ENCODE measurements at regions not wholly inside any gene's neighbourhood (a gene's known extent, or its start where the extent isn't known, plus 50 kb on each side); places are given as distances from the start of the nearest gene placed in this dataset.
"Not testable (repeated sequence)": the region's sequence is repeated elsewhere in the genome, so short reads cannot be mapped to it uniquely, and the experiment has no call there.

DNA sequence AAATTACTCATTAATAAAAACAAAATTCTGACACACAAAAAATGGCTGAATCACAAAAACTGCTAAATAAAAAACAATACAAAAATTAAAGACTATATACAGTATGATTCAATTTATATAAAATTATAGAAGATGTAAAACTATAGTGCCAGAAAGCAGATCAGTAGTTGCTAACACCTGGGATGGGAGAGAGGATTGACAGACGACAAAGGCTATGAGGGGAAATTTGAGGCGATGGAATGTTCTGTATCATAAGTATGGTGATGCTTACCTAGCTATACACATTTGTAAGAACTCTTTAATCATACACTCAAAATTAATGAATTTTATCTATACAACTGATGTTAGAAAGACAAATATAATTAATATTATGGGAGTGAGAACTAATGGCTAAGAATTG is 247.9 kb upstream of the GJE1 start:
- Histone ChIP-seq H3K27me3 (ENCODE audit: control insufficient read depth, insufficient read depth, low read length) (no peaks in the 10 kb centered on the region), H3K4me3 (ENCODE audit: low read depth, low read length) (no peak overlapping the region), H3K36me3 (ENCODE audit: control insufficient read depth, insufficient read depth, low read length) (no peaks in the 10 kb centered on the region)
- TF ChIP-seq, protein P1, sequence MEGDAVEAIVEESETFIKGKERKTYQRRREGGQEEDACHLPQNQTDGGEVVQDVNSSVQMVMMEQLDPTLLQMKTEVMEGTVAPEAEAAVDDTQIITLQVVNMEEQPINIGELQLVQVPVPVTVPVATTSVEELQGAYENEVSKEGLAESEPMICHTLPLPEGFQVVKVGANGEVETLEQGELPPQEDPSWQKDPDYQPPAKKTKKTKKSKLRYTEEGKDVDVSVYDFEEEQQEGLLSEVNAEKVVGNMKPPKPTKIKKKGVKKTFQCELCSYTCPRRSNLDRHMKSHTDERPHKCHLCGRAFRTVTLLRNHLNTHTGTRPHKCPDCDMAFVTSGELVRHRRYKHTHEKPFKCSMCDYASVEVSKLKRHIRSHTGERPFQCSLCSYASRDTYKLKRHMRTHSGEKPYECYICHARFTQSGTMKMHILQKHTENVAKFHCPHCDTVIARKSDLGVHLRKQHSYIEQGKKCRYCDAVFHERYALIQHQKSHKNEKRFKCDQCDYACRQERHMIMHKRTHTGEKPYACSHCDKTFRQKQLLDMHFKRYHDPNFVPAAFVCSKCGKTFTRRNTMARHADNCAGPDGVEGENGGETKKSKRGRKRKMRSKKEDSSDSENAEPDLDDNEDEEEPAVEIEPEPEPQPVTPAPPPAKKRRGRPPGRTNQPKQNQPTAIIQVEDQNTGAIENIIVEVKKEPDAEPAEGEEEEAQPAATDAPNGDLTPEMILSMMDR (IDR thresholded peaks at IDR 0.05; ENCODE audit: insufficient read depth, low read length, severe bottlenecking): no peak
- FAIRE-seq (no peak), DNase-seq (ENCODE audit: low read depth) (no peak)

DNA sequence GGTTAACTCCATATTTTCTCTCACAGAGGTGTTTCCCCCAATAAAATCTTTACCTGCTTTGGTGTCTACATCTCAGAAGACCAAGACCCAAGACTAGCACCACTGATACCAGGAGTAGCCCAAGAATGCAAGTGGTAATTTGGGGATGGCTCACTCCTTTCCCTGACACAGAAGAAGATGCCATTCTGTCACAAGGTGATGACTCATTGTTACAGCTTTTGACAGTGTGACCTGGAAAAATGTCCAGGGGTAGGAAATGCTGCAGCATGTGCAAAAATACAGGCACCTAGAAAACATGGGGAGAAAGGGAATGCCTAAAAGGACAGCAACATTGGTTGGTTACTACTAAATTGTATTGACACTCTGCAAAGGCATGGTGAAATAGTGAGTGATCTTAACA is 254.0 kb upstream of the GJE1 start:
- no peaks in the 10 kb centered on the region for H3K36me3 ChIP-seq (ENCODE audit: control insufficient read depth, insufficient read depth, low read length)
- no peak overlapping the region for H3K4me3 ChIP-seq (ENCODE audit: low read depth, low read length)
- no peak for DNase-seq (ENCODE audit: low read depth)
- no peak for FAIRE-seq
- TF ChIP-seq, protein P1 (IDR thresholded peaks at IDR 0.05; ENCODE audit: insufficient read depth, low read length, severe bottlenecking): no peak
- no peaks in the 10 kb centered on the region for H3K27me3 ChIP-seq (ENCODE audit: control insufficient read depth, insufficient read depth, low read length)

DNA sequence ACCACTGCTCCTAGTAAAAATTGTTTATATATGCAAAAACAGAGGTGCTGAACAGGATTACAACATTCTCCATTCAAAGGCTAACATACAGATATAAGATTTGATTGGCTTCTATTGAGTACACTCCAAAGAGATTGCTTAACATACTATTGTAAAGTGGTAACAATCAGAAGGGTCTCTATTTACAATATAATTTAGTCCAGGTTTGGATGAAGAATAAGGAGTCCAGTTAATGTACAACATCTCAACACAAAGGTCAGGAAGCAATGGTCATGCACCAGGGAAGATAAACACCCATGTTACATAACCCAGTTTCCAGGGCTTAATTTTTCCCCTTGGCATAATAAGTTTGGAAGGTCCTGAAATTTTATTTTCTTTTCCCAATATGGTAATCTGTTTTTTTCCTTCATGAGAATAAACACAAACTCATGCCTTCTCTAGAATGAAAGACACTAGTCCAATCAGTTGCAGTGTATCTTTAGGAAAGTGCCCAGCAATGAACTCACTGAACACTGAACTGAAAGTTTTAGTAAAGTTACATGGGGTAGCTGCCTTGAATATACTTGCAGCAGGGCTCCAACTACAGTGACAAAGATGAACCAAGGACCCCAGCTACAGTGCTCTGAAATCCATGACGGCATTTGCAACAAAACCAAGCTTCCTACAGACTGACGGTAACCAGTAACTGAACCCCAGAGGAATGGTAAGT is 255.3 kb upstream of the GJE1 start:
- no peak for DNase-seq (ENCODE audit: low read depth)
- H3K36me3 ChIP-seq (ENCODE audit: control insufficient read depth, insufficient read depth, low read length): no peaks in the 10 kb centered on the region
- TF ChIP-seq, protein P1 (IDR thresholded peaks at IDR 0.05; ENCODE audit: insufficient read depth, low read length, severe bottlenecking): no peak
- H3K27me3 ChIP-seq (ENCODE audit: control insufficient read depth, insufficient read depth, low read length): no peaks in the 10 kb centered on the region
- peak; percentile 73 for FAIRE-seq
- H3K4me3 ChIP-seq (ENCODE audit: low read depth, low read length): no peak overlapping the region

DNA sequence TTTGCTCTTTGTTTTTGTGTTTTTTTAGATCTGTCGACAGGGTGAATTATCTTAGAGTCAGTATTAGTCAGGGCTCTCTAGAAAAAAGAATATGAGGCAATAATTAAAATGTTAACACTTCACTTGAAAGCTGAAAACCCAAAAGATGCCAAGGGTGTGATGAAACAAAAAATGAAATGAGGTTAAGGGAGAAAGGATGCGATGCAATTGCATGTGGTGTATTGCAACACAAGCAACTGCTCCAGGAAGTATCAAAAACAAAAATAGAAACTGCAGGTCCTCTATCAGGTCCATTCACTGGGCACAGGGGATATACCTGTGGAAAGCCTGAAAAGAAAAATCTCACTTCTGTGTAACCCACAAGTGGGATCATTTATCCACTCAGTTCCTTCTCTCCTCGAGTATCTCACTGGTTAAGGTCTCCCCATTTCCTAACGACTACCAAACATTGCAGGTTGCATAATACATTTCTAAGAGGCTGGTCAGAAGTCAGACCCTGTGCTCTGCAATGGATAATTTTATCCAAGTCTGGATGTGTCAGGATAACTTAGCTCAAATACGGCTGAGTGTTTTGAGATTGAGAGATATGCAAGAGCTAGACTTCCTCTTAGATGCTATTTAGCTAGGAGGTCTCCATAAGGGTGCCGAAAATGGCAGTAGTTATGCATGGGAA is 257.7 kb upstream of the GJE1 start:
- no peaks in the 10 kb centered on the region for H3K27me3 ChIP-seq (ENCODE audit: control insufficient read depth, insufficient read depth, low read length)
- H3K4me3 ChIP-seq (ENCODE audit: low read depth, low read length): no peak overlapping the region
- no peaks in the 10 kb centered on the region for H3K36me3 ChIP-seq (ENCODE audit: control insufficient read depth, insufficient read depth, low read length)
- FAIRE-seq: no peak
- peak; percentile 57 for DNase-seq (ENCODE audit: low read depth)
- TF ChIP-seq, protein P1 (IDR thresholded peaks at IDR 0.05; ENCODE audit: insufficient read depth, low read length, severe bottlenecking): no peak

DNA sequence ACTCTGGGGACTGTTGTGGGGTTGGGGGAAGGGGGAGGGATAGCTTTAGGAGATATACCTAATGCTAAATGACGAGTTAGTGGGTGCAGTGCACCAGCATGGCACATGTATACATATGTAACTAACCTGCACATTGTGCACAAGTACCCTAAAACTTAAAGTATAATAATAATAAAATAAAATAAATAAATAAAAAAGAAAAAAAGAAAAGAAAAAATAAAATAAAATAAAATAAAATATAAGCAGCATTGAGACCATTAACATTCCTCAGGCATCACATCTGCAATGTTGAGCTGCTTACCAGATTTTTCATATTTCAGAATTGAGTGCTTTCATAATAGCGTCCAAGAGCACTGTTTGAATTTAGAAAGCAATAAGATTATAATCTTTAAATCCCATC is 263.2 kb upstream of the GJE1 start:
- not testable (repeated sequence) for DNase-seq (ENCODE audit: low read depth); FAIRE-seq; H3K36me3 ChIP-seq (ENCODE audit: control insufficient read depth, insufficient read depth, low read length); H3K4me3 ChIP-seq (ENCODE audit: low read depth, low read length); H3K27me3 ChIP-seq (ENCODE audit: control insufficient read depth, insufficient read depth, low read length)

DNA sequence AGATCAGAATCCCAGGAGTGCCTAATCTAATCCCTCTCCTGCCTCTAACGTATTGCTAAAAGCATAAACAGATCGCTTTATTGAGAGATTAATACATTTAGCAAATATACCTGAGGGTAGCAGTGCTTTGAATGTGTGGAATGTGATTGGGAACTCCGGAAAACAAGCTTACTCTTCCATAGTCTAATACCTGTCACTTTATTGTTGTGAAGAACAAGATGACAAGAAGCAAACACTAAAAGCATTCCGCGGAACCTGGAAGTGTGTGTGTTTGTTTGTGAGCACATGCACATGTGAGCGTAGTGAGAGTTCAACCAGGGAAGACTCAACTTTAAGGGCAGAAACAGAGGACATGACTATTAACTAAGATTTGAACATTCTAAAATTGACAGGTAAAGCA is 265.0 kb upstream of the GJE1 start:
- TF ChIP-seq, protein P1 (IDR thresholded peaks at IDR 0.05; ENCODE audit: insufficient read depth, low read length, severe bottlenecking): no peak
- H3K27me3 ChIP-seq (ENCODE audit: control insufficient read depth, insufficient read depth, low read length): no peaks in the 10 kb centered on the region
- no peaks in the 10 kb centered on the region for H3K36me3 ChIP-seq (ENCODE audit: control insufficient read depth, insufficient read depth, low read length)
- no peak overlapping the region for H3K4me3 ChIP-seq (ENCODE audit: low read depth, low read length)
- DNase-seq (ENCODE audit: low read depth) (no peak), FAIRE-seq (no peak)

All from bronchial epithelial cell (primary cell).